Panc1 (cell line): ENCODE measurements at regions not wholly inside any gene's neighbourhood (a gene's known extent, or its start where the extent isn't known, plus 50 kb on each side); places are given as distances from the start of the nearest gene placed in this dataset.
A peak's percentile ranks its signal among the peaks of the same experiment; 100 is the strongest.

Source experiments
- ATAC-seq: fragments of 200-7000 bp; cut with Tn5 transposase; 2 replicates; pipeline ENCODE4 v1.9.1; 2020; ENCODE audit warnings: mild to moderate bottlenecking, moderate library complexity
- BruUV-seq: library from RNA; stranded (reverse); fragments of 400-500 nt; replicated peaks from 2 replicates; lab custom pipeline; 2021; lab: Mats Ljungman, UMichigan
- CTCF ChIA-PET: fragments of 300-600 bp; sonication (Branson Sonifier 250); formaldehyde crosslinking; loops from one replicate; lab custom pipeline; 2022; ENCODE audit warnings: antibody characterized with exemption; lab: Charles Lee
- POLR2A ChIA-PET: fragments of 300-600 bp; sonication (Branson Sonifier 250); formaldehyde crosslinking; loops from one replicate; lab custom pipeline; 2022; ENCODE audit warnings: antibody characterized with exemption; lab: Charles Lee
- DNase-seq: peaks from one replicate; pipeline ENCODE4 v3.0.0-alpha.2; 2010; ENCODE audit warnings: low read depth, low spot score
- H3K27ac ChIP-seq: 2 replicates; pipeline ENCODE4 v1.5.1; 2011; ENCODE audit warnings: mild to moderate bottlenecking, low read length, inconsistent platforms
- H3K27me3 ChIP-seq: fragments of 200-500 bp; sonication (Bioruptor generic); 2 replicates; pipeline ENCODE4 v1.6.0; 2014; ENCODE audit warnings: low read length, inconsistent platforms; ENCODE audit not compliant: control insufficient read depth, insufficient read depth
- H3K36me3 ChIP-seq: fragments of 200-500 bp; sonication (Bioruptor generic); 2 replicates; pipeline ENCODE4 v1.5.1; 2014; ENCODE audit warnings: inconsistent platforms, mild to moderate bottlenecking, low read length, moderate library complexity; ENCODE audit not compliant: control insufficient read depth, insufficient read depth
- H3K4me1 ChIP-seq: 2 replicates; pipeline ENCODE4 v1.5.1; 2011; ENCODE audit warnings: inconsistent platforms, mild to moderate bottlenecking, low read length, moderate library complexity; ENCODE audit not compliant: control insufficient read depth, insufficient read depth
- H3K4me3 ChIP-seq, 2 experiments: 2 replicates each; pipeline ENCODE4 v1.5.1; 2011 to 2012; ENCODE audit warnings: low read depth in 2 of 2, low read length in 2 of 2, mild to moderate bottlenecking in 2 of 2, inconsistent platforms in 1 of 2, moderate library complexity in 1 of 2
- H3K9me3 ChIP-seq: fragments of 200-500 bp; sonication (Bioruptor generic); 2 replicates; pipeline ENCODE4 v1.5.1; 2014; ENCODE audit warnings: low read depth, mild to moderate bottlenecking, inconsistent platforms, low read length, moderate library complexity; ENCODE audit not compliant: control insufficient read depth, insufficient read depth
- POLR2AphosphoS5 ChIP-seq: IDR thresholded peaks from 2 replicates; pipeline ENCODE4 v1.6.1; 2012; ENCODE audit warnings: mild to moderate bottlenecking, low read depth, low read length, moderate library complexity
- SIN3A ChIP-seq: IDR thresholded peaks from 2 replicates; pipeline ENCODE4 v1.6.1; 2012; ENCODE audit warnings: low read depth, mild to moderate bottlenecking, low read length, moderate library complexity, borderline replicate concordance; ENCODE audit not compliant: insufficient read depth
- TCF7L2 ChIP-seq: IDR thresholded peaks from 2 replicates; pipeline ENCODE4 v1.6.1; 2011; ENCODE audit warnings: mild to moderate bottlenecking, low read depth, low read length, inconsistent platforms
- in situ Hi-C: cut with HindIII; loops from 2 replicates; pipeline ENCODE4 v1.10.0; 2016; ENCODE audit warnings: low sequenced_read_pairs, low pct_unique_long_range_greater_than_20kb
- intact Hi-C: fragments of 100-400 bp; cut with micrococcal nuclease; formaldehyde crosslinking; loops from one replicate; pipeline ENCODE4 v1.10.0; 2022; ENCODE audit not compliant: unreplicated experiment
- TF ChIP-seq, protein P1 (sequence below), 2 experiments: IDR thresholded peaks; 2 replicates each; pipeline ENCODE4 v1.6.1; 2011 to 2012; ENCODE audit warnings: low read depth in 2 of 2, control low read depth in 1 of 2, low read length in 1 of 2, mild to moderate bottlenecking in 1 of 2, moderate library complexity in 1 of 2; ENCODE audit not compliant: insufficient read depth in 1 of 2
- TF ChIP-seq, protein P2 (sequence below): fragments of 450-650 bp; IDR thresholded peaks from 2 replicates; pipeline ENCODE4 v1.5.1; 2017; ENCODE audit warnings: mild to moderate bottlenecking

DNA sequence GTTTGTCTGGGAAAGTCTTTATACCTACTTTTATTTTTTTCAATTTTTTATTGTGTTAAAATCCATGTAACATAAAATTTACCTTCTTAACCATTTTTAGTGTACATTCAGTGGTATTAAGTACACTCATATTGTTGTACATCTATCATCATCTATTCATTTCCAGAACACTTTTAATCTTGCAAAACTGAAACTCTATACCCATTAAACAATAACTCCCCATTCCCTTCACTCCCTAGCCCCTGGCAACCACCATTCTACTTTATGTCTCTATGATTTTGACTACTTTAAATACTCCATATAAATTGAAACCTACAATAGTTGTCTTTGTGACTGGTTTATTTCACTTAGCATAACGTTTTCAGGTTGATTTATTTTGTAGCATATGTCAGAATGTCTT, 131.9 kb upstream of the SLC38A2 start:
- CTCF ChIA-PET, result no interaction called here
- ATAC-seq (no peak), DNase-seq (no peak)
- POLR2A ChIA-PET, result no interaction called here
- H3K4me1 ChIP-seq, result no peaks in the 10 kb centered on the region
- no TSS peak for BruUV-seq
- intact Hi-C loops, result no loop called here
- H3K36me3 ChIP-seq, result no peaks in the 10 kb centered on the region
- H3K27me3 ChIP-seq, result no peaks in the 10 kb centered on the region
- H3K4me3 ChIP-seq, result no peak overlapping the region
- peaks cover 55% of the 10 kb centered on the region; the same call in 1 of the 2 replicates for H3K9me3 ChIP-seq
- H3K27ac ChIP-seq, result no peak overlapping the region
- in situ Hi-C loops, result no loop called here
- TF ChIP-seq SIN3A (no peak), POLR2AphosphoS5 (no peak), TCF7L2 (no peak)
- TF ChIP-seq, protein P1, sequence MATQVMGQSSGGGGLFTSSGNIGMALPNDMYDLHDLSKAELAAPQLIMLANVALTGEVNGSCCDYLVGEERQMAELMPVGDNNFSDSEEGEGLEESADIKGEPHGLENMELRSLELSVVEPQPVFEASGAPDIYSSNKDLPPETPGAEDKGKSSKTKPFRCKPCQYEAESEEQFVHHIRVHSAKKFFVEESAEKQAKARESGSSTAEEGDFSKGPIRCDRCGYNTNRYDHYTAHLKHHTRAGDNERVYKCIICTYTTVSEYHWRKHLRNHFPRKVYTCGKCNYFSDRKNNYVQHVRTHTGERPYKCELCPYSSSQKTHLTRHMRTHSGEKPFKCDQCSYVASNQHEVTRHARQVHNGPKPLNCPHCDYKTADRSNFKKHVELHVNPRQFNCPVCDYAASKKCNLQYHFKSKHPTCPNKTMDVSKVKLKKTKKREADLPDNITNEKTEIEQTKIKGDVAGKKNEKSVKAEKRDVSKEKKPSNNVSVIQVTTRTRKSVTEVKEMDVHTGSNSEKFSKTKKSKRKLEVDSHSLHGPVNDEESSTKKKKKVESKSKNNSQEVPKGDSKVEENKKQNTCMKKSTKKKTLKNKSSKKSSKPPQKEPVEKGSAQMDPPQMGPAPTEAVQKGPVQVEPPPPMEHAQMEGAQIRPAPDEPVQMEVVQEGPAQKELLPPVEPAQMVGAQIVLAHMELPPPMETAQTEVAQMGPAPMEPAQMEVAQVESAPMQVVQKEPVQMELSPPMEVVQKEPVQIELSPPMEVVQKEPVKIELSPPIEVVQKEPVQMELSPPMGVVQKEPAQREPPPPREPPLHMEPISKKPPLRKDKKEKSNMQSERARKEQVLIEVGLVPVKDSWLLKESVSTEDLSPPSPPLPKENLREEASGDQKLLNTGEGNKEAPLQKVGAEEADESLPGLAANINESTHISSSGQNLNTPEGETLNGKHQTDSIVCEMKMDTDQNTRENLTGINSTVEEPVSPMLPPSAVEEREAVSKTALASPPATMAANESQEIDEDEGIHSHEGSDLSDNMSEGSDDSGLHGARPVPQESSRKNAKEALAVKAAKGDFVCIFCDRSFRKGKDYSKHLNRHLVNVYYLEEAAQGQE (IDR thresholded peaks at IDR 0.05; ENCODE audit: insufficient read depth in 1 of 2, low read depth in 2 of 2, low read length in 1 of 2), result no peak
- TF ChIP-seq, protein P2, sequence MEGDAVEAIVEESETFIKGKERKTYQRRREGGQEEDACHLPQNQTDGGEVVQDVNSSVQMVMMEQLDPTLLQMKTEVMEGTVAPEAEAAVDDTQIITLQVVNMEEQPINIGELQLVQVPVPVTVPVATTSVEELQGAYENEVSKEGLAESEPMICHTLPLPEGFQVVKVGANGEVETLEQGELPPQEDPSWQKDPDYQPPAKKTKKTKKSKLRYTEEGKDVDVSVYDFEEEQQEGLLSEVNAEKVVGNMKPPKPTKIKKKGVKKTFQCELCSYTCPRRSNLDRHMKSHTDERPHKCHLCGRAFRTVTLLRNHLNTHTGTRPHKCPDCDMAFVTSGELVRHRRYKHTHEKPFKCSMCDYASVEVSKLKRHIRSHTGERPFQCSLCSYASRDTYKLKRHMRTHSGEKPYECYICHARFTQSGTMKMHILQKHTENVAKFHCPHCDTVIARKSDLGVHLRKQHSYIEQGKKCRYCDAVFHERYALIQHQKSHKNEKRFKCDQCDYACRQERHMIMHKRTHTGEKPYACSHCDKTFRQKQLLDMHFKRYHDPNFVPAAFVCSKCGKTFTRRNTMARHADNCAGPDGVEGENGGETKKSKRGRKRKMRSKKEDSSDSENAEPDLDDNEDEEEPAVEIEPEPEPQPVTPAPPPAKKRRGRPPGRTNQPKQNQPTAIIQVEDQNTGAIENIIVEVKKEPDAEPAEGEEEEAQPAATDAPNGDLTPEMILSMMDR, result no peak

DNA sequence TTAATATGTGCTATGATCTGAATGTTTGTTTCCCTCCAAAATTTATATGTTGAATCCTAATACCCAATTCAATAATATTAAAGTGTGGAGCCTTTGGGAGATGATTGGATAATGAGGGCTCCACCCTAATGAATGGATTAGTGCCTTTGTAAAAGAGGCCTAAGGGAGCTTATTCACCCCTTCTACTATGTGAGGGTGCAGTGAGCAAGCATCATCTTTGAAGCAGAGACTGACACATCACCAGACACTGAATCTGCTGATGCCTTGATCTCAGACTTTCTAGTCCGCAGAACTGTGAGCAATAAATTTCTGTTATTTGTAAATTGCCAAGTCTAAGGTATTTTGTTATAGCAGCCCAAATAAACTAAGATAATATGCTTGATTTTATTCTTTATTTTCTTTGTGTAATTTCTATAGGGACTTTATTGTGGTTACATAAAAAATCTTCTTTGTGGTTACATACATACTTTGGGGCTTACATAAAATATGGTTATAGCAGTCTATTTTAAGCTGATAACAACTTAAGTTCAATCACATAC, 131.1 kb upstream of the SLC38A2 start:
- in situ Hi-C loops, result no loop called here
- ATAC-seq, result no peak
- peaks cover 55% of the 10 kb centered on the region; the same call in 1 of the 2 replicates for H3K9me3 ChIP-seq
- H3K4me1 ChIP-seq, result no peaks in the 10 kb centered on the region
- POLR2A ChIA-PET, result no interaction called here
- CTCF ChIA-PET, result no interaction called here
- intact Hi-C loops, result no loop called here
- H3K36me3 ChIP-seq, result no peaks in the 10 kb centered on the region
- H3K27ac ChIP-seq, result peak overlapping the region; percentile 6; the same call in 1 of the 2 replicates
- H3K27me3 ChIP-seq, result no peaks in the 10 kb centered on the region
- no TSS peak for BruUV-seq
- TF ChIP-seq, protein P2, result no peak
- TF ChIP-seq, protein P1 (IDR thresholded peaks at IDR 0.05; ENCODE audit: insufficient read depth in 1 of 2, low read depth in 2 of 2, low read length in 1 of 2), result no peak
- TF ChIP-seq POLR2AphosphoS5 (no peak), SIN3A (no peak), TCF7L2 (no peak)
- no peak overlapping the region for H3K4me3 ChIP-seq
- no peak for DNase-seq
